A549 (cell line): ENCODE measurements at regions not wholly inside any gene's neighbourhood (a gene's known extent, or its start where the extent isn't known, plus 50 kb on each side); places are given as distances from the start of the nearest gene placed in this dataset.

Source experiments
- BHLHE40 ChIP-seq: IDR thresholded peaks from 2 replicates; pipeline ENCODE4 v1.6.1; 2012; ENCODE audit warnings: low read depth, low read length, inconsistent platforms
- CHD4 ChIP-seq: fragments of 200-600 bp; sonication (generic); IDR thresholded peaks from 2 replicates; pipeline ENCODE4 v1.6.1; 2016; ENCODE audit warnings: antibody characterized with exemption, mild to moderate bottlenecking, borderline replicate concordance
- CTCF ChIP-seq: fragments of >200 bp; sonication (Bioruptor Twin); formaldehyde crosslinking; IDR thresholded peaks from 3 replicates; pipeline ENCODE4 v1.5.1; 2016
- EHMT2 ChIP-seq: fragments of 200-600 bp; sonication (generic); IDR thresholded peaks from 2 replicates; pipeline ENCODE4 v1.6.1; 2016; ENCODE audit warnings: antibody characterized with exemption, low read depth, mild to moderate bottlenecking, moderate library complexity
- HDAC2 ChIP-seq: fragments of 200-600 bp; sonication (generic); IDR thresholded peaks from 2 replicates; pipeline ENCODE4 v1.6.1; 2016
- JUNB ChIP-seq: fragments of >200 bp; sonication (Bioruptor Twin); formaldehyde crosslinking; IDR thresholded peaks from 2 replicates; pipeline ENCODE4 v1.6.1; 2016
- MAX ChIP-seq: IDR thresholded peaks from 2 replicates; pipeline ENCODE4 v1.6.1; 2012
- RFX5 ChIP-seq: fragments of 450-650 bp; IDR thresholded peaks from 2 replicates; pipeline ENCODE4 v1.7.1; 2014; ENCODE audit warnings: antibody characterized with exemption, mild to moderate bottlenecking, moderate library complexity
- ZFP36 ChIP-seq: fragments of 450-650 bp; IDR thresholded peaks from 2 replicates; pipeline ENCODE4 v1.6.1; 2014; ENCODE audit warnings: borderline replicate concordance; ENCODE audit not compliant: partially characterized antibody

GRCh38 chr13:65301506-65301905 lies 1928.6 kb downstream of the PCDH9 start:
- TF ChIP-seq CTCF: no peak
- no peak for TF ChIP-seq BHLHE40
- no peak for TF ChIP-seq JUNB
- TF ChIP-seq EHMT2: no peak
- TF ChIP-seq ZFP36: no peak
- TF ChIP-seq MAX: no peak
- no peak for TF ChIP-seq CHD4
- TF ChIP-seq HDAC2: no peak
- TF ChIP-seq RFX5: no peak
